ENCODE measurements at regions not wholly inside any gene's neighbourhood (a gene's known extent, or its start where the extent isn't known, plus 50 kb on each side); places are given as distances from the start of the nearest gene placed in this dataset.

DNA sequence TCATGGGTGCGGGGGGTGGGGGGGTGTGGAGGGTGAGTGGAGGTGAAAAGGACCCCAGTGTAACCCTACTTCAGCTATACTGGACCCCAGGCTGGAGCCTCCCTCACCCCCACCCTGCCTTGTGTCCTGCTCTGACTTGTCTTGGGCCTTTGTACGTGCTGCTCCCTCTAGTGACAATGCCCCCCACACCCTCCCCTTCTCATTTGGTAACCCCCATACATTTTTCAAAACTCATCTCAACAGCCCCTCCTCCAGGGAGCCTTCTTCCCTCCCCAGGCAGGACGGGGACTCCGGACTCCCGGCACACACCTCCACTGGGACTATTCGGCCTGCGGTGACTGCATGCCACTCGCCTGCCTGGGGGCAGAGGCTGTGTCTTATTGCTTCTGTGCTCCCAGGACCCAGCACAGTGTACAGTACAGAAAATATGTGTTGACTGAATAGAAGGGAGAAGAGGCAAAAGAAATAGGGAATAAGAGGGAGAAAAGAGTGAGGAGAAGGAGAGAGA lies 108.2 kb downstream of the VEGFA start:
- TF ChIP-seq CTCF (IDR thresholded peaks at IDR 0.05) (no peak), POLR2A (IDR thresholded peaks at IDR 0.05) (no peak)

Data from esophagus squamous epithelium (tissue), 4 donors.